H1 (cell line): ENCODE measurements at regions not wholly inside any gene's neighbourhood (a gene's known extent, or its start where the extent isn't known, plus 50 kb on each side); places are given as distances from the start of the nearest gene placed in this dataset.
A peak's percentile ranks its signal among the peaks of the same experiment; 100 is the strongest.

Experiments used
- CTCF ChIA-PET: fragments of 300-600 bp; sonication (Branson Sonifier 250); formaldehyde crosslinking; loops from one replicate; lab custom pipeline; 2021; ENCODE audit not compliant: partially characterized antibody; lab: Charles Lee
- POLR2A ChIA-PET: fragments of 300-600 bp; sonication (Branson Sonifier 250); formaldehyde crosslinking; loops from one replicate; lab custom pipeline; 2021; ENCODE audit warnings: inconsistent platforms; ENCODE audit not compliant: partially characterized antibody; lab: Charles Lee
- DNase-seq, 2 experiments: peaks; one replicate each; pipeline versions ENCODE4 v3.0.0 to v3.0.0-alpha.2; 2010 to 2022; ENCODE audit warnings: low spot score in 2 of 2, low read depth in 1 of 2, mixed read lengths in 1 of 2
- FAIRE-seq: peaks from 2 replicates; lab custom pipeline; 2011; peaks lifted over from hg19 to GRCh38; lab: Jason Lieb, UNC
- H2AFZ ChIP-seq: 2 replicates; pipeline ENCODE4 v1.8.1; 2012; ENCODE audit warnings: low read length, inconsistent platforms
- H2AK5ac ChIP-seq: 2 replicates; pipeline ENCODE4 v1.6.1; 2013; ENCODE audit warnings: low read depth, low read length
- H2BK120ac ChIP-seq: replicated peaks from 2 replicates; pipeline ENCODE3; 2013; ENCODE audit warnings: low read depth, low read length, inconsistent platforms
- H2BK12ac ChIP-seq: 2 replicates; pipeline ENCODE4 v1.6.1; 2013; ENCODE audit warnings: low read depth, low read length
- H2BK15ac ChIP-seq: 2 replicates; pipeline ENCODE4 v1.6.1; 2013; ENCODE audit warnings: low read length
- H2BK20ac ChIP-seq: 2 replicates; pipeline ENCODE4 v1.6.1; 2013; ENCODE audit warnings: low read length
- H2BK5ac ChIP-seq: 2 replicates; pipeline ENCODE4 v1.6.1; 2013; ENCODE audit warnings: low read depth, low read length
- H3K14ac ChIP-seq: 2 replicates; pipeline ENCODE4 v1.6.1; 2013; ENCODE audit warnings: inconsistent platforms; ENCODE audit not compliant: insufficient read length
- H3K18ac ChIP-seq: 2 replicates; pipeline ENCODE4 v1.6.1; 2013; ENCODE audit warnings: low read length; ENCODE audit errors: extremely low read depth
- H3K23ac ChIP-seq: 2 replicates; pipeline ENCODE4 v1.6.1; 2013; ENCODE audit warnings: inconsistent platforms; ENCODE audit not compliant: insufficient read length
- H3K23me2 ChIP-seq: 2 replicates; pipeline ENCODE4 v1.6.1; 2013; ENCODE audit warnings: low read depth, low read length
- H3K27ac ChIP-seq: 2 replicates; pipeline ENCODE4 v1.6.1; 2011; ENCODE audit warnings: low read depth, low read length, inconsistent platforms
- H3K27me3 ChIP-seq, 4 experiments: replicated peaks in 1 of 4; 1 replicate in 1 of 4; 2 replicates in 3 of 4; pipeline versions ENCODE4 v1.6.1 to v1.8.1; 2011 to 2013; ENCODE audit warnings: low read length in 3 of 4, mild to moderate bottlenecking in 3 of 4, inconsistent platforms in 2 of 4, mixed read lengths in 2 of 4, moderate library complexity in 1 of 4; ENCODE audit not compliant: control insufficient read depth in 3 of 4, insufficient read depth in 3 of 4; ENCODE audit errors: extremely low read depth in 1 of 4
- H3K36me3 ChIP-seq, 4 experiments: 2 replicates each; pipeline versions ENCODE4 v1.6.1 to v1.8.1; 2011 to 2013; ENCODE audit warnings: mild to moderate bottlenecking in 4 of 4, low read length in 3 of 4, moderate library complexity in 2 of 4, control low read depth in 1 of 4, inconsistent platforms in 1 of 4; ENCODE audit not compliant: insufficient read depth in 4 of 4, control insufficient read depth in 2 of 4
- H3K4ac ChIP-seq: replicated peaks from 2 replicates; pipeline ENCODE3; 2013; ENCODE audit warnings: low read length, low read depth, mixed read lengths, inconsistent platforms; ENCODE audit not compliant: insufficient read length
- H3K4me1 ChIP-seq, 4 experiments: replicated peaks in 1 of 4; 1 replicate in 1 of 4; 2 replicates in 3 of 4; pipeline versions ENCODE4 v1.6.1 to v1.8.1; 2011 to 2013; ENCODE audit warnings: low read length in 3 of 4, inconsistent platforms in 2 of 4, mixed read lengths in 1 of 4; ENCODE audit not compliant: insufficient read depth in 4 of 4, control insufficient read depth in 3 of 4
- H3K4me2 ChIP-seq, 2 experiments: 2 replicates each; pipeline versions ENCODE4 v1.6.1 to v1.8.1; 2011 to 2013; ENCODE audit warnings: low read depth in 2 of 2, low read length in 2 of 2, control low read depth in 1 of 2, inconsistent platforms in 1 of 2, mild to moderate bottlenecking in 1 of 2; ENCODE audit not compliant: insufficient read depth in 1 of 2
- H3K4me3 ChIP-seq, 4 experiments: fragments of 200-600, 300-600 bp in 1 of 4; sonication (generic), shearing (Covaris generic), sonication (Bioruptor Twin) in 1 of 4; 2 replicates each; pipeline versions ENCODE4 v1.5.1 to v1.8.1; 2011 to 2016; ENCODE audit warnings: low read length in 4 of 4, low read depth in 3 of 4, control low read depth in 2 of 4, inconsistent platforms in 2 of 4, mild to moderate bottlenecking in 2 of 4, mixed read lengths in 1 of 4, moderate library complexity in 1 of 4; ENCODE audit not compliant: insufficient read depth in 2 of 4; ENCODE audit errors: extremely low read depth in 1 of 4
- H3K56ac ChIP-seq: replicated peaks from 2 replicates; pipeline ENCODE3; 2013; ENCODE audit warnings: low read depth, mild to moderate bottlenecking, mixed read lengths, low read length, inconsistent platforms; ENCODE audit not compliant: insufficient read length
- H3K79me1 ChIP-seq: 2 replicates; pipeline ENCODE4 v1.6.1; 2013; ENCODE audit warnings: low read depth, low read length, control low read depth
- H3K79me2 ChIP-seq, 2 experiments: 2 replicates each; pipeline versions ENCODE4 v1.6.1 to v1.8.1; 2012 to 2013; ENCODE audit warnings: low read length in 2 of 2, mild to moderate bottlenecking in 2 of 2, inconsistent platforms in 1 of 2; ENCODE audit not compliant: insufficient read depth in 2 of 2, control insufficient read depth in 1 of 2
- H3K9ac ChIP-seq, 4 experiments: replicated peaks in 1 of 4; 1 replicate in 1 of 4; 2 replicates in 3 of 4; pipeline versions ENCODE4 v1.6.1 to v1.8.1; 2011 to 2013; ENCODE audit warnings: low read depth in 3 of 4, low read length in 3 of 4, control low read depth in 2 of 4, mild to moderate bottlenecking in 2 of 4, moderate library complexity in 2 of 4, inconsistent platforms in 1 of 4; ENCODE audit errors: extremely low read depth in 1 of 4
- H3K9me3 ChIP-seq, 2 experiments: 2 replicates each; pipeline versions ENCODE4 v1.6.1 to v1.8.1; 2012 to 2013; ENCODE audit warnings: mild to moderate bottlenecking in 2 of 2, moderate library complexity in 2 of 2, control low read depth in 1 of 2, inconsistent platforms in 1 of 2, low read depth in 1 of 2, low read length in 1 of 2, mixed read lengths in 1 of 2; ENCODE audit not compliant: insufficient read depth in 2 of 2
- H4K20me1 ChIP-seq, 2 experiments: replicated peaks in 1 of 2; 2 replicates each; pipeline versions ENCODE3 to v1.8.1; 2011 to 2013; ENCODE audit warnings: inconsistent platforms in 2 of 2, low read length in 2 of 2, mild to moderate bottlenecking in 1 of 2; ENCODE audit not compliant: insufficient read depth in 2 of 2, control insufficient read depth in 1 of 2
- H4K5ac ChIP-seq: 2 replicates; pipeline ENCODE4 v1.6.1; 2013; ENCODE audit warnings: low read length, low read depth, mixed read lengths, inconsistent platforms; ENCODE audit not compliant: insufficient read length
- H4K8ac ChIP-seq: 2 replicates; pipeline ENCODE4 v1.8.0; 2013; ENCODE audit warnings: mild to moderate bottlenecking, moderate library complexity, low read length, inconsistent platforms; ENCODE audit not compliant: insufficient read depth; ENCODE audit errors: extremely low read depth
- H4K91ac ChIP-seq: replicated peaks from 2 replicates; pipeline ENCODE3; 2013; ENCODE audit warnings: low read length, mixed read lengths, inconsistent platforms; ENCODE audit not compliant: insufficient read length
- JUND ChIP-seq: IDR thresholded peaks from 2 replicates; pipeline ENCODE4 v1.6.1; 2011; ENCODE audit warnings: mild to moderate bottlenecking, improper control_type of control experiment, low read length
- TEAD4 ChIP-seq: IDR thresholded peaks from 2 replicates; pipeline ENCODE4 v1.6.1; 2012; ENCODE audit warnings: low read depth, low read length, inconsistent platforms, mixed read lengths
- WGBS, 2 experiments: shearing (Covaris generic) in 1 of 2; methylation state at CpG; one replicate each; pipeline versions ENCODE4 v1.1.6 to v1.1.7; 2013 to 2015; ENCODE audit warnings: low lambda C conversion rate in 2 of 2, mixed read lengths in 2 of 2, inconsistent platforms in 1 of 2, low coverage in 1 of 2, missing lambda C conversion rate in 1 of 2; ENCODE audit not compliant: insufficient replicate concordance in 2 of 2, insufficient coverage in 1 of 2, insufficient read length in 1 of 2; ENCODE audit errors: extremely low coverage in 1 of 2, missing lambda C conversion rate in 1 of 2; 5-methylcytosine and 5-hydroxymethylcytosine counted together

DNA sequence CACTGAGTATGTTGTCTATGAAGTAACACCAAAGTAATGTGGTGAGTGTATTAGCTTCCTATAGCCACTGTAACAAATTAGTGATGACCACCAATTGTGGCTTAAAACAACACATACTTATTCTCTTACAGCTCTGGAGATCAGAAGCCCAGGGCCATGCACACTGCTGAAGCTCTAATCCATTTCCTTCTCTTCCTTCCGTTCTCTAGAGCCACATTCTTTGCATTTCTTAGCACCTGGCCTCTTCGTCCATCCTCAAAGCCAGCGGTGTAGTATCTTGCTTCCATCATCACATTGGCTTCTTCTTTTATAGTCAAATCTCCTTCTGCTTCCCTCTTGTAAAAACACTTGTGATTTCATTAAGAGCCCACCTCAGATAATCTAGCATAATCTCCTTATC is 230.3 kb upstream of the RFX3 start:
- Histone ChIP-seq H3K56ac (no peak overlapping the region), H4K5ac (no peak overlapping the region), H3K23ac (no peak overlapping the region), H2BK12ac (no peak overlapping the region), H3K23me2 (no peaks in the 10 kb centered on the region), H4K20me1 (no peaks in the 10 kb centered on the region), H3K4me3 (no peak overlapping the region), H3K4me2 (no peak overlapping the region), H4K91ac (no peak overlapping the region), H3K27ac (no peak overlapping the region), H3K18ac (no peak overlapping the region), H3K14ac (no peak overlapping the region), H3K36me3 (no peaks in the 10 kb centered on the region), H3K79me1 (no peaks in the 10 kb centered on the region), H3K9me3 (no peaks in the 10 kb centered on the region), H4K8ac (no peak overlapping the region), H3K4ac (no peak overlapping the region), H3K9ac (no peak overlapping the region), H2AK5ac (no peak overlapping the region), H2BK20ac (no peak overlapping the region), H2AFZ (no peak overlapping the region), H2BK15ac (no peak overlapping the region), H3K27me3 (no peaks in the 10 kb centered on the region), H2BK5ac (no peak overlapping the region), H3K4me1 (peaks cover 0 to 3% (median 0%) of the 10 kb centered on the region in 4 experiments; a peak in 2 of 7 replicates), H2BK120ac (no peak overlapping the region), H3K79me2 (no peaks in the 10 kb centered on the region)
- FAIRE-seq (no peak), DNase-seq (no peak)
- ChIA-PET CTCF (interaction anchor here (1.3 to 1.8 kb wide), 2 partner anchors 8 to 15 kb away, joined by 3 to 5 read pairs; no protein-coding TSS in a partner anchor), POLR2A (interaction anchor here (1.1 kb wide), 1 partner anchor 13 kb away, joined by 3 read pairs; no protein-coding TSS in a partner anchor)
- TF ChIP-seq TEAD4 (peak; percentile 44; the same call in 1 of the 2 replicates), JUND (no peak)
- WGBS, 2 experiments: 65% methylated on average over 3 of the region's 3 CpGs; no CpG with 5 or more reads in 1 of the 2 experiments
